ENCODE measurements at regions not wholly inside any gene's neighbourhood (a gene's known extent, or its start where the extent isn't known, plus 50 kb on each side); places are given as distances from the start of the nearest gene placed in this dataset.

- TF ChIP-seq POLR2A (IDR thresholded peaks at IDR 0.05) (no peak), CTCF (IDR thresholded peaks at IDR 0.05) (no peak)
These were observed 349.8 kb downstream of the ARL4A start for GRCh38 chr7:13037216-13037615.

Measured in sigmoid colon (tissue), 3 donors.